GM23248 (cell line): ENCODE measurements at regions not wholly inside any gene's neighbourhood (a gene's known extent, or its start where the extent isn't known, plus 50 kb on each side); places are given as distances from the start of the nearest gene placed in this dataset.
A peak's percentile ranks its signal among the peaks of the same experiment; 100 is the strongest.

Source experiments
- DNase-seq: peaks from one replicate; pipeline ENCODE4 v3.0.0-alpha.2; 2015
- H2AFZ ChIP-seq: fragments of 200-600 bp; sonication (generic); 2 replicates; pipeline ENCODE4 v1.6.1; 2016; ENCODE audit warnings: antibody characterized with exemption
- H3F3A ChIP-seq: fragments of 200-600 bp; sonication (generic); 2 replicates; pipeline ENCODE4 v1.6.1; 2016; ENCODE audit warnings: mild to moderate bottlenecking, antibody characterized with exemption, mixed run types; ENCODE audit not compliant: insufficient read depth
- H3K27ac ChIP-seq: fragments of 200-600 bp; sonication (generic); 2 replicates; pipeline ENCODE4 v1.5.1; 2016; ENCODE audit warnings: mild to moderate bottlenecking
- H3K27me3 ChIP-seq: fragments of 200-600 bp; sonication (generic); replicated peaks from 2 replicates; pipeline ENCODE4 v1.6.1; 2016; ENCODE audit warnings: mild to moderate bottlenecking; ENCODE audit not compliant: insufficient read depth
- H3K36me3 ChIP-seq: fragments of 200-600 bp; sonication (generic); 2 replicates; pipeline ENCODE4 v1.6.1; 2016; ENCODE audit warnings: low read depth, mild to moderate bottlenecking
- H3K4me1 ChIP-seq: fragments of 200-600 bp; sonication (generic); 2 replicates; pipeline ENCODE4 v1.6.1; 2016; ENCODE audit warnings: mild to moderate bottlenecking; ENCODE audit not compliant: insufficient read depth
- H3K4me2 ChIP-seq: fragments of 200-600 bp; sonication (generic); one replicate; pipeline ENCODE4 v1.6.1; 2016; ENCODE audit warnings: mild to moderate bottlenecking; ENCODE audit not compliant: unreplicated experiment
- H3K4me3 ChIP-seq: fragments of 200-600 bp; sonication (generic); 2 replicates; pipeline ENCODE4 v1.5.1; 2016; ENCODE audit warnings: mild to moderate bottlenecking
- H3K79me2 ChIP-seq: fragments of 200-600 bp; sonication (generic); 2 replicates; pipeline ENCODE4 v1.6.1; 2016; ENCODE audit warnings: mild to moderate bottlenecking; ENCODE audit not compliant: insufficient read depth
- H3K9ac ChIP-seq: fragments of 200-600 bp; sonication (generic); 2 replicates; pipeline ENCODE4 v1.6.1; 2016; ENCODE audit warnings: mild to moderate bottlenecking
- H3K9me2 ChIP-seq: fragments of 200-600 bp; sonication (generic); 2 replicates; pipeline ENCODE4 v1.6.1; 2016; ENCODE audit warnings: mixed run types, mild to moderate bottlenecking, moderate library complexity; ENCODE audit not compliant: insufficient read depth
- H3K9me3 ChIP-seq: fragments of 200-600 bp; sonication (generic); one replicate; pipeline ENCODE4 v1.6.1; 2017; ENCODE audit warnings: low read depth
- H4K20me1 ChIP-seq: fragments of 200-600 bp; sonication (generic); 2 replicates; pipeline ENCODE4 v1.6.0; 2016; ENCODE audit not compliant: insufficient read depth
- EZH2 ChIP-seq: fragments of 200-600 bp; sonication (generic); IDR thresholded peaks from 2 replicates; pipeline ENCODE4 v1.6.1; 2018; ENCODE audit warnings: antibody characterized with exemption, mild to moderate bottlenecking; ENCODE audit not compliant: insufficient read depth, poor library complexity, severe bottlenecking
- EZH2phosphoT487 ChIP-seq: fragments of 200-600 bp; sonication (generic); IDR thresholded peaks from 2 replicates; pipeline ENCODE4 v1.6.1; 2018; ENCODE audit warnings: antibody characterized with exemption, moderate library complexity, mild to moderate bottlenecking, low read depth; ENCODE audit not compliant: insufficient read depth
- WGBS, 2 experiments: methylation state at CpG; one replicate each; pipeline ENCODE4 v1.1.6; 2015 to 2017; ENCODE audit warnings: low lambda C conversion rate in 2 of 2, low coverage in 1 of 2; ENCODE audit errors: missing lambda C conversion rate in 2 of 2; 5-methylcytosine and 5-hydroxymethylcytosine counted together
- in situ Hi-C: fragments of 300-500 bp; cut with MboI; formaldehyde crosslinking; loops from 2 replicates; pipeline ENCODE4 v1.15.0; 2020

DNA sequence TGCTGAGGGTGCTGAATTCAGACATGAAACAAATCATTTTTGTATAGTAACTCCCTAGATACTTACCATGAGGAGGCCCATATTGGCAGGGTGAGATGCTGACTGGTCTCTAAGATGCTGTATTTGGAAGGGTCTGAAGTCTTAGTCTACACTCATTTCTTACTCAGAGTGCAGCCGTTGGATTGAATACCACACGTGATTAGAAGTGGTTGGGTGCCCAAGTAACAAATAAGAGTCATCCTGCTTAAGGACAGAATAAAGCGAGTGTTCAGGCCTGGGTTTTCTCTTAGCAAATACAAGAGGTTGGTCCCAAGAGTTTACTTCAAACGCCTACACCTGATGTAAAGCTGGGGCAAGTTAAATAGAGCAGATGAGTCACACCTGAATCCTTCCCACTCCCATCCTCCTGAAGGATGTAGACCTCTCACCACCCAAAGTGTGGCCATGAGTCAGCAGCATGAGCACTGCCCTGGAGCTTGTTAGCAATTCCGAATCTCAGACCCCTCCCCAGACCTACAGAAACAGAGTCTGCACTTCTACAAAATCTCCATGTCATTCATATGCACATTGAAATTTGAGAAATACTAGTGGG, 284.6 kb upstream of the CDH5 start:
- H3K27me3 ChIP-seq: no peaks in the 10 kb centered on the region
- 1 to 7% methylated on average over 5 of the region's 5 CpGs for WGBS, 2 experiments
- TF ChIP-seq EZH2phosphoT487 (no peak), EZH2 (no peak)
- H4K20me1 ChIP-seq: no peaks in the 10 kb centered on the region
- DNase-seq: peak; percentile 93
- H3K36me3 ChIP-seq: no peaks in the 10 kb centered on the region
- no peaks in the 10 kb centered on the region for H3K9me3 ChIP-seq
- peak overlapping the region; percentile 12 for H3K4me2 ChIP-seq
- H3K9ac ChIP-seq: no peak overlapping the region
- H2AFZ ChIP-seq: no peak overlapping the region
- peaks cover 34% of the 10 kb centered on the region for H3F3A ChIP-seq
- H3K4me1 ChIP-seq: peaks cover 35% of the 10 kb centered on the region
- H3K79me2 ChIP-seq: no peaks in the 10 kb centered on the region
- H3K27ac ChIP-seq: peak overlapping the region; percentile 39
- in situ Hi-C loops: no loop called here
- no peaks in the 10 kb centered on the region for H3K9me2 ChIP-seq
- H3K4me3 ChIP-seq: no peak overlapping the region

- Histone ChIP-seq H3K4me1 (peaks cover 35% of the 10 kb centered on the region), H3K4me2 (no peak overlapping the region), H3K27ac (no peak overlapping the region), H3F3A (peaks cover 34% of the 10 kb centered on the region), H4K20me1 (no peaks in the 10 kb centered on the region), H3K9ac (no peak overlapping the region), H3K79me2 (no peaks in the 10 kb centered on the region), H2AFZ (no peak overlapping the region), H3K36me3 (no peaks in the 10 kb centered on the region), H3K9me3 (no peaks in the 10 kb centered on the region), H3K4me3 (no peak overlapping the region), H3K9me2 (no peaks in the 10 kb centered on the region), H3K27me3 (no peaks in the 10 kb centered on the region)
- 91% methylated on average over 5 of the region's 5 CpGs for WGBS, 2 experiments
- in situ Hi-C loops: no loop called here
- TF ChIP-seq EZH2phosphoT487 (no peak), EZH2 (no peak)
- DNase-seq: no peak
Measured at GRCh38 chr16:66079671-66080334, 286.7 kb upstream of the CDH5 start.

DNA sequence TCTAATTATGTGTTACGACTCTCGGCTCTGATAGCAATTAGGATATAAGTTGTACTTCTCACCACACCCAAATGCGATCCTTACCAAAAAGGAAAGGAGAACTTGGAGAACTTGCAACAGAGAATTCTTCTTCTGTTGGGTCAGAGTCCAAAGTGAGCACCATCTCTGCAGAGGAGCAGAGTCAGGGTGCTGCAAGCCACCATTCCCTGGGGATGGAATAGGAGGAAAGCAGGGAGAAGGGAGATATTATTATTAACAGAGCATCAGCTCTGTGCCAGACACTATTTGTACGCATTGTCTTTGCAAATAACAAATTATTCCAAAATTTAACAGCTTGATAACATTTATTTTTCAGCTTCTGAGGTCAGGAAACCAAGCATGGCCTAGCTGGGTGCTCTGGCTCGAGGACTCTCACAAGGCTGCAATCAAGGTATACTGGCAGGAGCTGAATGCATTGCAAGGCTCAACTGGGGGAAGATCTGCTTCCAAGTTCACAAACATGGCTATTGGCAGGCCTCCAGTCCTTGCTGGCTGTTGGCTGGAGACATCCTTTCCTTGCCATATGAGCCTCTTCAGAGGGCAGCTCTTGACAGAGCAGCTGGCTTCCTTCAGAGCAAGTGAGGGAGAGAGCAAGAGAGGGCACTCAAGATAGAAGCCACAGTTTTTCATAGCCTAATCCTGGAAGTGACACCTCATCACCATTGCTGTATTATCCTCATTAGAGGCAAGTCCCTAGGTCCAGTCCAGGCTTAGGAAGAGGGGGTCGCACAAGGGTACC, 296.2 kb upstream of the CDH5 start:
- Histone ChIP-seq H3K9me3 (no peaks in the 10 kb centered on the region), H3K4me3 (no peak overlapping the region), H3K9me2 (no peaks in the 10 kb centered on the region), H3K36me3 (no peaks in the 10 kb centered on the region), H2AFZ (no peak overlapping the region), H3K4me1 (peaks cover 3% of the 10 kb centered on the region; the same call in 1 of the 2 replicates), H3F3A (no peaks in the 10 kb centered on the region), H3K27ac (no peak overlapping the region), H3K27me3 (no peaks in the 10 kb centered on the region), H3K9ac (no peak overlapping the region), H3K79me2 (no peaks in the 10 kb centered on the region), H3K4me2 (no peak overlapping the region), H4K20me1 (no peaks in the 10 kb centered on the region)
- WGBS, 2 experiments: 62 to 67% methylated on average over 6 of the region's 6 CpGs
- in situ Hi-C loops: no loop called here
- TF ChIP-seq EZH2phosphoT487 (no peak), EZH2 (no peak)
- DNase-seq: peak; percentile 29

- H3K79me2 ChIP-seq: no peaks in the 10 kb centered on the region
- H3K27ac ChIP-seq: no peak overlapping the region
- no peak overlapping the region for H3K4me2 ChIP-seq
- H3K9me2 ChIP-seq: no peaks in the 10 kb centered on the region
- no peak overlapping the region for H3K4me3 ChIP-seq
- no peak overlapping the region for H2AFZ ChIP-seq
- TF ChIP-seq EZH2phosphoT487 (no peak), EZH2 (no peak)
- peaks cover 3% of the 10 kb centered on the region; the same call in 1 of the 2 replicates for H3K4me1 ChIP-seq
- no peaks in the 10 kb centered on the region for H3F3A ChIP-seq
- H3K9ac ChIP-seq: no peak overlapping the region
- H4K20me1 ChIP-seq: no peaks in the 10 kb centered on the region
- H3K9me3 ChIP-seq: no peaks in the 10 kb centered on the region
- no peaks in the 10 kb centered on the region for H3K27me3 ChIP-seq
- in situ Hi-C loops: no loop called here
- whole genome bisulfite sequencing, 2 experiments: 78 to 80% methylated on average over 3 of the region's 3 CpGs
- no peak for DNase-seq
- H3K36me3 ChIP-seq: no peaks in the 10 kb centered on the region
Measured at GRCh38 chr16:66069587-66069986, 296.9 kb upstream of the CDH5 start.
